DMS 273 treated with DMSO at 0.1 percent for 48 hours (cell line): ENCODE measurements at regions not wholly inside any gene's neighbourhood (a gene's known extent, or its start where the extent isn't known, plus 50 kb on each side); places are given as distances from the start of the nearest gene placed in this dataset.

ENCODE experiments used
- DNase-seq: peaks from one replicate; lab custom pipeline; 2025; lab: John Stamatoyannopoulos, UW

- DNase-seq = no peak
These were observed 142.8 kb upstream of the FLRT2 start for GRCh38 chr14:85387181-85387580.

GRCh38 chr14:85390236-85390635 is 139.7 kb upstream of the FLRT2 start:
- DNase-seq = no peak

GRCh38 chr14:85391455-85391854 is 138.5 kb upstream of the FLRT2 start:
- no peak for DNase-seq

- no peak for DNase-seq
These were observed 138.1 kb upstream of the FLRT2 start for GRCh38 chr14:85391892-85392291.

GRCh38 chr14:85399186-85399585 is 130.8 kb upstream of the FLRT2 start:
- no peak for DNase-seq

- DNase-seq = no peak
These were observed 129.3 kb upstream of the FLRT2 start for GRCh38 chr14:85400678-85401077.

- no peak for DNase-seq
These were observed 128.6 kb upstream of the FLRT2 start for GRCh38 chr14:85401384-85401783.

- DNase-seq = no peak
These were observed 127.3 kb upstream of the FLRT2 start for GRCh38 chr14:85402569-85403162.

GRCh38 chr14:85409481-85410210 is 120.3 kb upstream of the FLRT2 start:
- no peak for DNase-seq

GRCh38 chr14:85412756-85413155 is 117.2 kb upstream of the FLRT2 start:
- DNase-seq = no peak

GRCh38 chr14:85413836-85414526 is 116.0 kb upstream of the FLRT2 start:
- DNase-seq = no peak

GRCh38 chr14:85415015-85415712 is 114.8 kb upstream of the FLRT2 start:
- no peak for DNase-seq

GRCh38 chr14:85416771-85417170 is 113.2 kb upstream of the FLRT2 start:
- no peak for DNase-seq

GRCh38 chr14:85417396-85417795 is 112.5 kb upstream of the FLRT2 start:
- no peak for DNase-seq

GRCh38 chr14:85418721-85419120 is 111.2 kb upstream of the FLRT2 start:
- no peak for DNase-seq

GRCh38 chr14:85420278-85420677 is 109.7 kb upstream of the FLRT2 start:
- no peak for DNase-seq

- no peak for DNase-seq
These were observed 109.2 kb upstream of the FLRT2 start for GRCh38 chr14:85420707-85421106.

GRCh38 chr14:85421186-85421877 is 108.6 kb upstream of the FLRT2 start:
- DNase-seq = no peak

- DNase-seq = no peak
These were observed 106.1 kb upstream of the FLRT2 start for GRCh38 chr14:85423889-85424288.

GRCh38 chr14:85425507-85425906 is 104.4 kb upstream of the FLRT2 start:
- DNase-seq = no peak

- no peak for DNase-seq
These were observed 103.6 kb upstream of the FLRT2 start for GRCh38 chr14:85426068-85426935.
